ENCODE measurements at regions not wholly inside any gene's neighbourhood (a gene's known extent, or its start where the extent isn't known, plus 50 kb on each side); places are given as distances from the start of the nearest gene placed in this dataset.

GRCh38 chr15:66643033-66643432 is 59.0 kb upstream of the SMAD6 start:
- no peak for TF ChIP-seq EZH2phosphoT487 (IDR thresholded peaks at IDR 0.05; ENCODE audit: low read depth, severe bottlenecking, unreplicated experiment)
- no peak for TF ChIP-seq EZH2 (IDR thresholded peaks at IDR 0.05; ENCODE audit: borderline replicate concordance)
- no peak for TF ChIP-seq CTCF (IDR thresholded peaks at IDR 0.05; ENCODE audit: poor library complexity)
- Histone ChIP-seq H3K9me2 (replicated peaks; ENCODE audit: insufficient read depth) (no peaks in the 10 kb centered on the region), H3K79me2 (no peaks in the 10 kb centered on the region), H3K9me3 (ENCODE audit: low read depth) (no peaks in the 10 kb centered on the region), H3K27ac (no peak overlapping the region), H2AFZ (no peak overlapping the region), H3K27me3 (no peaks in the 10 kb centered on the region), H3K4me2 (no peak overlapping the region), H3K4me3 (no peak overlapping the region), H4K20me1 (ENCODE audit: insufficient read depth, poor library complexity, severe bottlenecking) (no peaks in the 10 kb centered on the region), H3K4me1 (ENCODE audit: insufficient read depth) (peaks cover 16% of the 10 kb centered on the region), H3K36me3 (replicated peaks; ENCODE audit: insufficient read depth, low read depth) (no peaks in the 10 kb centered on the region)
- 63% methylated on average over 2 of the region's 2 CpGs for WGBS (ENCODE audit: low lambda C conversion rate, missing lambda C conversion rate)
- no peak for DNase-seq (ENCODE audit: low spot score)

- H4K20me1 ChIP-seq (ENCODE audit: insufficient read depth, poor library complexity, severe bottlenecking) = no peaks in the 10 kb centered on the region
- TF ChIP-seq EZH2 (IDR thresholded peaks at IDR 0.05; ENCODE audit: borderline replicate concordance) (no peak), CTCF (IDR thresholded peaks at IDR 0.05; ENCODE audit: poor library complexity) (no peak), EZH2phosphoT487 (IDR thresholded peaks at IDR 0.05; ENCODE audit: low read depth, severe bottlenecking, unreplicated experiment) (no peak)
- H3K9me2 ChIP-seq (replicated peaks; ENCODE audit: insufficient read depth) = no peaks in the 10 kb centered on the region
- H3K79me2 ChIP-seq = no peaks in the 10 kb centered on the region
- no peaks in the 10 kb centered on the region for H3K27me3 ChIP-seq
- H2AFZ ChIP-seq = peak overlapping the region; percentile 56
- H3K36me3 ChIP-seq (replicated peaks; ENCODE audit: insufficient read depth, low read depth) = no peaks in the 10 kb centered on the region
- H3K9me3 ChIP-seq (ENCODE audit: low read depth) = no peaks in the 10 kb centered on the region
- peaks cover 16% of the 10 kb centered on the region for H3K4me1 ChIP-seq (ENCODE audit: insufficient read depth)
- H3K4me3 ChIP-seq = no peak overlapping the region
- peak; percentile 24 for DNase-seq (ENCODE audit: low spot score)
- WGBS (ENCODE audit: low lambda C conversion rate, missing lambda C conversion rate) = 55% methylated on average over 13 of the region's 13 CpGs
- H3K4me2 ChIP-seq = no peak overlapping the region
- H3K27ac ChIP-seq = peak overlapping the region; percentile 67
Measured at GRCh38 chr15:66644000-66644787, 57.8 kb upstream of the SMAD6 start.

- Histone ChIP-seq H2AFZ (peak overlapping the region; percentile 56), H4K20me1 (ENCODE audit: insufficient read depth, poor library complexity, severe bottlenecking) (no peaks in the 10 kb centered on the region), H3K79me2 (no peaks in the 10 kb centered on the region), H3K4me2 (no peak overlapping the region), H3K36me3 (replicated peaks; ENCODE audit: insufficient read depth, low read depth) (no peaks in the 10 kb centered on the region), H3K27ac (peak overlapping the region; percentile 67), H3K9me2 (replicated peaks; ENCODE audit: insufficient read depth) (no peaks in the 10 kb centered on the region), H3K27me3 (no peaks in the 10 kb centered on the region), H3K4me3 (no peak overlapping the region), H3K4me1 (ENCODE audit: insufficient read depth) (peaks cover 16% of the 10 kb centered on the region), H3K9me3 (ENCODE audit: low read depth) (no peaks in the 10 kb centered on the region)
- TF ChIP-seq EZH2phosphoT487 (IDR thresholded peaks at IDR 0.05; ENCODE audit: low read depth, severe bottlenecking, unreplicated experiment) (no peak), EZH2 (IDR thresholded peaks at IDR 0.05; ENCODE audit: borderline replicate concordance) (no peak), CTCF (IDR thresholded peaks at IDR 0.05; ENCODE audit: poor library complexity) (no peak)
- DNase-seq (ENCODE audit: low spot score) = peak; percentile 22
- 51% methylated on average over 5 of the region's 5 CpGs for WGBS (ENCODE audit: low lambda C conversion rate, missing lambda C conversion rate)
Measured at GRCh38 chr15:66644869-66645268, 57.2 kb upstream of the SMAD6 start.
